Upper lobe of right lung (tissue), 1 donor: ENCODE measurements at regions not wholly inside any gene's neighbourhood (a gene's known extent, or its start where the extent isn't known, plus 50 kb on each side); places are given as distances from the start of the nearest gene placed in this dataset.

Source experiments
- ATAC-seq: fragments of 200-7000 bp; cut with Tn5 transposase; one replicate; pipeline ENCODE4 v1.9.1; 2020; ENCODE audit warnings: mild to moderate bottlenecking, moderate library complexity
- DNase-seq: peaks from one replicate; pipeline ENCODE4 v3.0.0-alpha.2; 2020
- H3K27ac ChIP-seq: fragments of 200-600 bp; one replicate; pipeline ENCODE4 v1.8.0; 2022
- H3K27me3 ChIP-seq: fragments of 200-600 bp; one replicate; pipeline ENCODE4 v1.8.0; 2022; ENCODE audit warnings: mild to moderate bottlenecking
- H3K36me3 ChIP-seq: fragments of 200-600 bp; one replicate; pipeline ENCODE4 v1.8.0; 2022
- H3K4me1 ChIP-seq: fragments of 200-600 bp; one replicate; pipeline ENCODE4 v1.8.0; 2022
- H3K4me3 ChIP-seq: fragments of 200-600 bp; one replicate; pipeline ENCODE4 v1.8.0; 2022; ENCODE audit warnings: mild to moderate bottlenecking
- H3K9me3 ChIP-seq: fragments of 200-600 bp; one replicate; pipeline ENCODE4 v1.8.0; 2022
- CTCF ChIP-seq: fragments of 200-600 bp; IDR thresholded peaks from one replicate; pipeline ENCODE4 v1.8.0; 2022; ENCODE audit warnings: antibody characterized with exemption
- intact Hi-C: fragments of 100-400 bp; cut with DNase I; formaldehyde crosslinking; loops from one replicate; pipeline ENCODE4 v1.11.0; 2022
- donor health status: DM: no; HTN: yes; CAD: no; lungs with severe emphysema.

- DNase-seq (no peak), ATAC-seq (no peak)
- Histone ChIP-seq H3K4me1 (no peaks in the 10 kb centered on the region), H3K9me3 (no peaks in the 10 kb centered on the region), H3K27me3 (no peaks in the 10 kb centered on the region), H3K27ac (no peak overlapping the region), H3K4me3 (no peak overlapping the region), H3K36me3 (no peaks in the 10 kb centered on the region)
- intact Hi-C loops = no loop called here
- TF ChIP-seq CTCF = no peak
These were observed 158.3 kb upstream of the RNPC3 start for GRCh38 chr1:103367186-103367585.

GRCh38 chr1:103365860-103366569 is 159.5 kb upstream of the RNPC3 start:
- Histone ChIP-seq H3K9me3 (no peaks in the 10 kb centered on the region), H3K4me3 (no peak overlapping the region), H3K27me3 (no peaks in the 10 kb centered on the region), H3K36me3 (no peaks in the 10 kb centered on the region), H3K27ac (no peak overlapping the region), H3K4me1 (no peaks in the 10 kb centered on the region)
- ATAC-seq (no peak), DNase-seq (no peak)
- intact Hi-C loops = no loop called here
- no peak for TF ChIP-seq CTCF

- H3K9me3 ChIP-seq = no peaks in the 10 kb centered on the region
- H3K4me1 ChIP-seq = no peaks in the 10 kb centered on the region
- H3K27me3 ChIP-seq = no peaks in the 10 kb centered on the region
- no peak overlapping the region for H3K4me3 ChIP-seq
- H3K27ac ChIP-seq = no peak overlapping the region
- no peaks in the 10 kb centered on the region for H3K36me3 ChIP-seq
- ATAC-seq = no peak
- TF ChIP-seq CTCF = no peak
- intact Hi-C loops = no loop called here
- DNase-seq = no peak
These were observed 162.5 kb upstream of the RNPC3 start for GRCh38 chr1:103363008-103363365.

GRCh38 chr1:103362348-103363007 is 163.0 kb upstream of the RNPC3 start:
- ATAC-seq (no peak), DNase-seq (no peak)
- H3K4me1 ChIP-seq = no peaks in the 10 kb centered on the region
- H3K9me3 ChIP-seq = no peaks in the 10 kb centered on the region
- H3K27me3 ChIP-seq = no peaks in the 10 kb centered on the region
- TF ChIP-seq CTCF = no peak
- H3K4me3 ChIP-seq = no peak overlapping the region
- intact Hi-C loops = no loop called here
- H3K27ac ChIP-seq = no peak overlapping the region
- H3K36me3 ChIP-seq = no peaks in the 10 kb centered on the region

GRCh38 chr1:103353391-103353790 is 172.1 kb upstream of the RNPC3 start:
- H3K27ac ChIP-seq = no peak overlapping the region
- intact Hi-C loops = no loop called here
- TF ChIP-seq CTCF = no peak
- no peaks in the 10 kb centered on the region for H3K27me3 ChIP-seq
- H3K36me3 ChIP-seq = no peaks in the 10 kb centered on the region
- H3K4me1 ChIP-seq = no peaks in the 10 kb centered on the region
- no peak overlapping the region for H3K4me3 ChIP-seq
- DNase-seq (no peak), ATAC-seq (no peak)
- H3K9me3 ChIP-seq = no peaks in the 10 kb centered on the region
